ENCODE measurements at regions not wholly inside any gene's neighbourhood (a gene's known extent, or its start where the extent isn't known, plus 50 kb on each side); places are given as distances from the start of the nearest gene placed in this dataset.

DNA sequence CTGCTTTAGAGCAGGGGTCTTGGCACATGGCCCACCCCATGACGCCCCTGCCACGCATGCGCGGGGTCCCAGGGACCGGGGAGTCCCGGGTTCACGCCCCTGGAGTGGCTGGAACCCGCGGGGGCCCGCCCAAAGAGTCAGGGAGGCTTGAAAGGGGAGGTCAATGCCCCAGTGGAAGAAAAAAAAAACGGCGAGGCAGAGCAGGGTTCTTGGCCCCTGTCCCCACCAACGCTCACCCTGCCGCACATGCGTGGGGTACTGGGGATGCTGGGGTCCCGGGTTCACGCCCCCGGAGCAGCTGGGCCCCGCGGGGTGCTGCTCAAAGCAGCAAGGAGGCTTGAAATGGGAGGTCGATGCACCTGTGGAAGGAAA, 319.1 kb downstream of the ALG10 start:
- Histone ChIP-seq H3K4me1 (no peaks in the 10 kb centered on the region), H3K36me3 (no peaks in the 10 kb centered on the region), H3K27me3 (no peaks in the 10 kb centered on the region), H3K9me3 (no peaks in the 10 kb centered on the region), H3K27ac (no peak overlapping the region), H3K4me3 (no peak overlapping the region)
- TF ChIP-seq, protein P1, sequence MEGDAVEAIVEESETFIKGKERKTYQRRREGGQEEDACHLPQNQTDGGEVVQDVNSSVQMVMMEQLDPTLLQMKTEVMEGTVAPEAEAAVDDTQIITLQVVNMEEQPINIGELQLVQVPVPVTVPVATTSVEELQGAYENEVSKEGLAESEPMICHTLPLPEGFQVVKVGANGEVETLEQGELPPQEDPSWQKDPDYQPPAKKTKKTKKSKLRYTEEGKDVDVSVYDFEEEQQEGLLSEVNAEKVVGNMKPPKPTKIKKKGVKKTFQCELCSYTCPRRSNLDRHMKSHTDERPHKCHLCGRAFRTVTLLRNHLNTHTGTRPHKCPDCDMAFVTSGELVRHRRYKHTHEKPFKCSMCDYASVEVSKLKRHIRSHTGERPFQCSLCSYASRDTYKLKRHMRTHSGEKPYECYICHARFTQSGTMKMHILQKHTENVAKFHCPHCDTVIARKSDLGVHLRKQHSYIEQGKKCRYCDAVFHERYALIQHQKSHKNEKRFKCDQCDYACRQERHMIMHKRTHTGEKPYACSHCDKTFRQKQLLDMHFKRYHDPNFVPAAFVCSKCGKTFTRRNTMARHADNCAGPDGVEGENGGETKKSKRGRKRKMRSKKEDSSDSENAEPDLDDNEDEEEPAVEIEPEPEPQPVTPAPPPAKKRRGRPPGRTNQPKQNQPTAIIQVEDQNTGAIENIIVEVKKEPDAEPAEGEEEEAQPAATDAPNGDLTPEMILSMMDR (IDR thresholded peaks at IDR 0.05): no peak
- no peak for DNase-seq (ENCODE audit: low spot score)

DNA sequence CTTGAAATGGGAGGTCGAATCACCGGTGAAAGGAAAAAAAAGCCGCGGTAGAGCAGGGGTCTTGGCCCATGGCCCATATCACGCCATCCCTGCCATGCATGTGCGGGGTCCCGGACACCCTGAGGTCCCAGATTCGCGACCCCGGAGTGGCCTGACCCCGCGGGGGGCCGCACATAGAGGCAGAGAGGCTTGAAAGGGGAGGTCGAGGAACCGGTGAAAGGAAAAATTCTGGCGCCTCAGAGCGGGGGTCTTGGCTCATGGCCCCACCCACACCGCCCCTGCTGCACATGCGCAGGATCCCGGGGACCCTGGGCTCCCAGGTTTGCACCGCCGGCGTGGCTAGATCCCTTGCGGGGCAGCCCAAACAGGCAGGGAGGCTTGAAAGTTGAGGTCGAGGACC, 319.8 kb downstream of the ALG10 start:
- Histone ChIP-seq H3K36me3 (no peaks in the 10 kb centered on the region), H3K27me3 (no peaks in the 10 kb centered on the region), H3K9me3 (no peaks in the 10 kb centered on the region), H3K4me3 (no peak overlapping the region), H3K27ac (no peak overlapping the region), H3K4me1 (no peaks in the 10 kb centered on the region)
- TF ChIP-seq, protein P1 (IDR thresholded peaks at IDR 0.05): no peak
- DNase-seq (ENCODE audit: low spot score): no peak

- Histone ChIP-seq H3K4me1 (no peaks in the 10 kb centered on the region), H3K9me3 (no peaks in the 10 kb centered on the region), H3K4me3 (no peak overlapping the region), H3K36me3 (no peaks in the 10 kb centered on the region), H3K27ac (no peak overlapping the region), H3K27me3 (no peaks in the 10 kb centered on the region)
- TF ChIP-seq, protein P1 (IDR thresholded peaks at IDR 0.05): no peak
- DNase-seq (ENCODE audit: low spot score): no peak
Measured at GRCh38 chr12:34343345-34343744, 321.0 kb downstream of the ALG10 start.

- Histone ChIP-seq H3K4me3 (no peak overlapping the region), H3K27ac (no peak overlapping the region), H3K9me3 (peaks cover 0 to 3% of the 10 kb centered on the region in 2 donors), H3K4me1 (no peaks in the 10 kb centered on the region), H3K36me3 (no peaks in the 10 kb centered on the region), H3K27me3 (no peaks in the 10 kb centered on the region)
- DNase-seq (ENCODE audit: low spot score): no peak
- TF ChIP-seq, protein P1 (IDR thresholded peaks at IDR 0.05): no peak
Measured at GRCh38 chr12:34343766-34344165, 321.5 kb downstream of the ALG10 start.

DNA sequence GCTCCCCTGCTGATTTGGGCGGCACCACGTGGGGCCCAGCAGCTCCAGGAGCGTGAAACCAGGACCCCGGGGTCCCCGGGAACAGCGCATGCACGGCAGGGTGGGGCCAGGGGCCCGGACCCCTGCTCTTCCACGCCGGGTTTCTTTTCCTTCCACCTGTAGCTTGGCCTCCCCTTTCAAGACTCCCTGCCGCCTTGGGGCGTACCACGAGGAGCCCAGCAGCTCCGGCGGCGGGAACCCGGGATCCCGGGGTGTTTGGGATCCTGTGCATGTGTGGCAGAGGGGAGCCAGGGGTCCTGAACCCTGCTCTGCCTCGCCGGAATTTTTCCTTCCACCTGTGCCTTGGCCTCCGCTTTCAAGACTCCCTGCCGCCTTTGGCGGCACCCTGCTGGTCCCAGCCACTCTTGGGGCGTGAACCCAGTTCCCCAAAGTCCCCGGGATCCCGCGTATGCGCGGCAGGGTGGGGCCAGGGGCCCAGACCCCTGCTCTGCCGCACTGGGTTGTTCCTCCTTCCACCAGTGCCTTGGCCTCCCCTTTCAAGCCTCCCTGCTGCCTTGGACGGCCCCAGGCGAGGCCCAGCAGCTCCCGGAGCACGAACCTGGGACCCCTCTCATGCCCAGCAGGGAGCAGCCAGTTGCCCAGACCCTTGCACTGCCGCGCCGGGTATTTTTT, 322.7 kb downstream of the ALG10 start:
- Histone ChIP-seq H3K4me3 (no peak overlapping the region), H3K27me3 (no peaks in the 10 kb centered on the region), H3K36me3 (no peaks in the 10 kb centered on the region), H3K9me3 (peaks cover 0 to 5% of the 10 kb centered on the region in 2 donors), H3K27ac (no peak overlapping the region), H3K4me1 (no peaks in the 10 kb centered on the region)
- TF ChIP-seq, protein P1 (IDR thresholded peaks at IDR 0.05): no peak
- DNase-seq (ENCODE audit: low spot score): no peak

DNA sequence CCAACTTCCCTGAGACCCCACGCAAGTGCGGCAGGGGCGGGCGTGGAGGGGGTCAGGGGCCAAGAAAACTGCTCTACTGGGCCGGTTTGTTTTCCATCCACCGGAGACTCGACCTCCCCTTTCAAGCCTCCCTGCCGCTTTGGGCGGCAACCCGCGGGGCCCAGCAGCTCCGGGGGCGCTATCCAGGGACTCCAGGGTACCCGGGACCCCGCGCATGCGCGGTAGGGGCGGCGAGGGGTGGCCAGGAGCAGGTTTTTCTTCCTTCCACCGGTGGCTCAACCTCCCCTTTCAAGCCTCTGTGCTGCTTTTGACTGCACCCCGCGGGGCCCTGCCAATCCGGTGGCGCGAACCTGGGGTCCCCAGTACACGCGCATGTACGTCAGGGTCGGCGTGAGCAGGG, 323.5 kb downstream of the ALG10 start:
- Histone ChIP-seq H3K4me3 (no peak overlapping the region), H3K4me1 (no peaks in the 10 kb centered on the region), H3K27ac (no peak overlapping the region), H3K9me3 (peaks cover 0 to 8% of the 10 kb centered on the region in 2 donors), H3K27me3 (no peaks in the 10 kb centered on the region), H3K36me3 (no peaks in the 10 kb centered on the region)
- TF ChIP-seq, protein P1 (IDR thresholded peaks at IDR 0.05): no peak
- DNase-seq (ENCODE audit: low spot score): no peak

All from right atrium auricular region (tissue), 2 donors.